Activated CD8-positive, alpha-beta memory T cell treated with anti-CD3 and anti-CD28 coated beads for 48 hours (primary cell): ENCODE measurements at regions not wholly inside any gene's neighbourhood (a gene's known extent, or its start where the extent isn't known, plus 50 kb on each side); places are given as distances from the start of the nearest gene placed in this dataset.

Experiments used
- DNase-seq, 3 experiments: peaks; one replicate each; pipeline ENCODE4 v3.0.0-alpha.2; 2020; ENCODE audit warnings: low read depth in 2 of 3, low spot score in 2 of 3

- DNase-seq: no peak
Measured at GRCh38 chr21:28257276-28257675, 735.4 kb downstream of the LTN1 start.

- DNase-seq: no peak
Measured at GRCh38 chr21:28256837-28257236, 735.8 kb downstream of the LTN1 start.

- DNase-seq: no peak
Measured at GRCh38 chr21:28256420-28256831, 736.3 kb downstream of the LTN1 start.

GRCh38 chr21:28253961-28254360, 738.7 kb downstream of the LTN1 start:
- no peak for DNase-seq

GRCh38 chr21:28253338-28253737, 739.3 kb downstream of the LTN1 start:
- no peak for DNase-seq

- DNase-seq: no peak
Measured at GRCh38 chr21:28252928-28253327, 739.7 kb downstream of the LTN1 start.

GRCh38 chr21:28250946-28251345, 741.7 kb downstream of the LTN1 start:
- no peak for DNase-seq

GRCh38 chr21:28247454-28248020, 745.1 kb downstream of the LTN1 start:
- no peak for DNase-seq

- DNase-seq: no peak
Measured at GRCh38 chr21:28240586-28240985, 752.1 kb downstream of the LTN1 start.

- no peak for DNase-seq
Measured at GRCh38 chr21:28239340-28239739, 753.3 kb downstream of the LTN1 start.

- DNase-seq: no peak
Measured at GRCh38 chr21:28237661-28238060, 755.0 kb downstream of the LTN1 start.

- no peak for DNase-seq
Measured at GRCh38 chr21:28235169-28235895, 757.3 kb downstream of the LTN1 start.

GRCh38 chr21:28234326-28234725, 758.4 kb downstream of the LTN1 start:
- no peak for DNase-seq

- no peak for DNase-seq
Measured at GRCh38 chr21:28233536-28234220, 759.0 kb downstream of the LTN1 start.

GRCh38 chr21:28230559-28230958, 762.1 kb downstream of the LTN1 start:
- no peak for DNase-seq

GRCh38 chr21:28229814-28230213, 762.9 kb downstream of the LTN1 start:
- DNase-seq: no peak

GRCh38 chr21:28228636-28228995, 764.1 kb downstream of the LTN1 start:
- no peak for DNase-seq

GRCh38 chr21:28227881-28228635, 764.6 kb downstream of the LTN1 start:
- no peak for DNase-seq

- no peak for DNase-seq
Measured at GRCh38 chr21:28226563-28226962, 766.1 kb downstream of the LTN1 start.

GRCh38 chr21:28224191-28224726, 768.4 kb downstream of the LTN1 start:
- DNase-seq: no peak

- no peak for DNase-seq
Measured at GRCh38 chr21:28221984-28222383, 770.7 kb downstream of the LTN1 start.

GRCh38 chr21:28220680-28221079, 772.0 kb downstream of the LTN1 start:
- DNase-seq: no peak
